ENCODE measurements at regions not wholly inside any gene's neighbourhood (a gene's known extent, or its start where the extent isn't known, plus 50 kb on each side); places are given as distances from the start of the nearest gene placed in this dataset.
"Not testable (repeated sequence)": the region's sequence is repeated elsewhere in the genome, so short reads cannot be mapped to it uniquely, and the experiment has no call there.

DNA sequence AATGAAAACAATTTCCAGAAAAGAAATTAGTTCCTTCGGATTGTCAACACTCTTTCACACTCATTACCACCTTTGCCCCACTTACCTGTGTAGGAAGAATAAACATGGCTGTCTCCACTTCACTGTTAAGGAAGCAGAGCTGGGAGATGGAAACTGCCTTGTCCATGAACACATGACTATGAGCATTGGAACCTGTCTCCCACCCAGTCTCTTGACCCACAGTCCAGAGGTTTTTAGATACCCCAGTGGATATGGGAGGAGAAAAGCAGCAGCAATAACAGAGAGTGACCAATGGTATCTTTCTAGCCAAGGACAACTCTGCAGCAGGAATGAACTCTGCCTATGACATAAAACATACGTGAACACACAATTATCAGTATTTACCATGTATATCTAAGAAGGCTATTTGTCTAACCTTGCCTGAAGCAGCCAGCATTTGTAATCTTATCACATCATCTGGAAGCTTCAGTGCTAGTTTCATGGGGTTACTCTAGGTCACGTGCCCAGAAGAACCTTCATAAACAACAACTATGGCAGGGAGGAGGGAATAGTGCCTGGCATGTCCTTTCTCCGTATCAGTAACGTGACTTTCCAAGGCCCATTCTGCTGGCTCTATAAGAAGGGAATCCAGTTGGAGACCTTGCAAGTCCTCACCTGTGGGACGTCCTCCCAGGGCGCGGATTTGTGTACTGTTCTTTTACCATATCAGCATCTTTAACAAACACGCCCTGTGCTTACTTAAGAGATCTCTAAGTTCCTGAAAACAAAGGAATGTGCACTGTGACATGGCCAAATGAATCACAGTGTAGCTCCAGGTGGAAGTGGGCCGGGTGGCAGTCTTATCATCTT is 221.8 kb upstream of the UBL3 start:
- H3K4me1 ChIP-seq, result no peaks in the 10 kb centered on the region
- TF ChIP-seq POLR2A (IDR thresholded peaks at IDR 0.05), result no peak
- TF ChIP-seq, protein P1, sequence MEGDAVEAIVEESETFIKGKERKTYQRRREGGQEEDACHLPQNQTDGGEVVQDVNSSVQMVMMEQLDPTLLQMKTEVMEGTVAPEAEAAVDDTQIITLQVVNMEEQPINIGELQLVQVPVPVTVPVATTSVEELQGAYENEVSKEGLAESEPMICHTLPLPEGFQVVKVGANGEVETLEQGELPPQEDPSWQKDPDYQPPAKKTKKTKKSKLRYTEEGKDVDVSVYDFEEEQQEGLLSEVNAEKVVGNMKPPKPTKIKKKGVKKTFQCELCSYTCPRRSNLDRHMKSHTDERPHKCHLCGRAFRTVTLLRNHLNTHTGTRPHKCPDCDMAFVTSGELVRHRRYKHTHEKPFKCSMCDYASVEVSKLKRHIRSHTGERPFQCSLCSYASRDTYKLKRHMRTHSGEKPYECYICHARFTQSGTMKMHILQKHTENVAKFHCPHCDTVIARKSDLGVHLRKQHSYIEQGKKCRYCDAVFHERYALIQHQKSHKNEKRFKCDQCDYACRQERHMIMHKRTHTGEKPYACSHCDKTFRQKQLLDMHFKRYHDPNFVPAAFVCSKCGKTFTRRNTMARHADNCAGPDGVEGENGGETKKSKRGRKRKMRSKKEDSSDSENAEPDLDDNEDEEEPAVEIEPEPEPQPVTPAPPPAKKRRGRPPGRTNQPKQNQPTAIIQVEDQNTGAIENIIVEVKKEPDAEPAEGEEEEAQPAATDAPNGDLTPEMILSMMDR (IDR thresholded peaks at IDR 0.05 in 4 of 5, conservative IDR thresholded peaks at IDR 0.05 in 1 of 5), result no peak
- no peaks in the 10 kb centered on the region for H3K36me3 ChIP-seq
- intact Hi-C loops (cut with DNase I; ENCODE audit: low total_unique reads) (no loop called here), in situ Hi-C loops (cut with MboI; ENCODE audit: low sequenced_read_pairs in 4 of 4) (no loop called here)
- no peaks in the 10 kb centered on the region for H3K9me3 ChIP-seq
- ATAC-seq, result no peak
- DNase-seq, result no peak
- no peak overlapping the region for H3K27ac ChIP-seq
- H3K4me3 ChIP-seq, result no peak overlapping the region
- no peaks in the 10 kb centered on the region for H3K27me3 ChIP-seq

DNA sequence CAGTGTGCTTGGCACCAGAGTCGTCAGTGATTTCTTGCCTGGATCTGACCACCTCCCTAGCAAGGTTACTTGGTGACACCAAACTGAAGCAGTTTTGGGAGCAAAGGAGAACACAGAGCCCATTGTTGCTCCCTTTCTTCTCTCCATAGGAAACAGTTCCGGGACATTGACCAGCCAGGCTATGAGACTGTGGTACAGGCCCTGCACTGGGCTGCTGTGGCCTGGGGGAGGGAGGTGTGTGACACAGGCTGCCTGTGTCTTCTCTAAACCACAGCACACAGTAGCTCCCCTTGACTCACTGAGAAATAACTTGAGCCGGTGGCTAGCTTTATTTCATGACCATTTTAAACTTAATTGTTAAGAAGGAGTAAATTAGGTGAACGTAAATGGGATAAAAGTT is 214.8 kb upstream of the UBL3 start:
- in situ Hi-C loops (cut with MboI; ENCODE audit: low sequenced_read_pairs in 4 of 4), result no loop called here
- DNase-seq, result no peak
- ATAC-seq, result no peak
- Histone ChIP-seq H3K27ac (no peak overlapping the region), H3K9me3 (no peaks in the 10 kb centered on the region), H3K27me3 (no peaks in the 10 kb centered on the region), H3K4me1 (no peaks in the 10 kb centered on the region), H3K36me3 (no peaks in the 10 kb centered on the region), H3K4me3 (no peak overlapping the region)
- intact Hi-C loops (cut with DNase I; ENCODE audit: low total_unique reads), result no loop called here
- TF ChIP-seq POLR2A (IDR thresholded peaks at IDR 0.05), result no peak
- TF ChIP-seq, protein P1 (IDR thresholded peaks at IDR 0.05 in 4 of 5, conservative IDR thresholded peaks at IDR 0.05 in 1 of 5), result no peak

DNA sequence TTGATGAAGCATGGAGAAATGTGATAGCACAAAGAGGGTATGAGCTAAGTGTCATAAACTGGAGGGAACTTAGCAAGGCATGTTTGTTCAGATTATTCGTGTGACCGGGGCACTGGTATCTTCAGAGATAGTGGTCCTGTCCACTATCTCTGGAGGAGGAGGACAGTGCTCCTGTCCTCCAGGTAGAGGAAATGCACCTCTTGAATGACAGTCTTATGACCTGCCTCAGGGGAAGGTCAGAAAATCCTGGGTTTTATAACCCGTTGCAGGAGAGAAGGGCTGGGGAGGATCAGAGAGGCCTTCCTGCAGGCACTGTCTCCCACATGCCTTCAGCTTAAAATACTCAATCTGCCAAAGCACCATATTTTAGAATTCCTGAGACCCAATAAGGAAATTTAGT is 213.5 kb upstream of the UBL3 start:
- no peaks in the 10 kb centered on the region for H3K9me3 ChIP-seq
- in situ Hi-C loops (cut with MboI; ENCODE audit: low sequenced_read_pairs in 4 of 4), result no loop called here
- TF ChIP-seq, protein P1 (IDR thresholded peaks at IDR 0.05 in 4 of 5, conservative IDR thresholded peaks at IDR 0.05 in 1 of 5), result no peak
- TF ChIP-seq POLR2A (IDR thresholded peaks at IDR 0.05), result no peak
- H3K36me3 ChIP-seq, result no peaks in the 10 kb centered on the region
- no peak for ATAC-seq
- no peak overlapping the region for H3K27ac ChIP-seq
- H3K4me3 ChIP-seq, result no peak overlapping the region
- no peaks in the 10 kb centered on the region for H3K27me3 ChIP-seq
- intact Hi-C loops (cut with DNase I; ENCODE audit: low total_unique reads), result no loop called here
- no peaks in the 10 kb centered on the region for H3K4me1 ChIP-seq
- DNase-seq, result no peak

DNA sequence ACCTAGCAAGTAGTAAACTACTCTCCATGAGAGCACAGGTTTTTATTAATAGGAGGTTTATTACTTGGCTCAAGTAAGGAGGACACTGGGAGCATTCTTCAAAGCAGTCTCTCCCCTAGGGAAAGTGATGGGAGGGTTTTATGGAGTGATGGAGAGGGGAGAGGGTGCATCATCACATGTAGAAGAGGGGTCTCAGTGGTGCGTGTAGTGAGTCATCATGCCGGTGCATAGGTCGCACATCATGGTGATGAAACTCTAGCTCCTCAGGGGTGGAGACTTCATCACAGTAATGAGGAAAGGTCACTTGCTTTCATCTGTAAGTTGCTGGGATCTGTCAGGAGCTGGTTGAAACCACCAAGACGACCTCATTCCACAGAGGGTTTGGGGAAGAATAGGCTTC is 210.8 kb upstream of the UBL3 start:
- TF ChIP-seq POLR2A (IDR thresholded peaks at IDR 0.05), result no peak
- TF ChIP-seq, protein P1 (IDR thresholded peaks at IDR 0.05 in 4 of 5, conservative IDR thresholded peaks at IDR 0.05 in 1 of 5), result no peak
- in situ Hi-C loops (cut with MboI; ENCODE audit: low sequenced_read_pairs in 4 of 4), result no loop called here
- DNase-seq (no peak), ATAC-seq (no peak)
- Histone ChIP-seq H3K9me3 (no peaks in the 10 kb centered on the region), H3K27me3 (no peaks in the 10 kb centered on the region), H3K27ac (no peak overlapping the region), H3K36me3 (no peaks in the 10 kb centered on the region), H3K4me1 (no peaks in the 10 kb centered on the region), H3K4me3 (no peak overlapping the region)
- intact Hi-C loops (cut with DNase I; ENCODE audit: low total_unique reads), result no loop called here

DNA sequence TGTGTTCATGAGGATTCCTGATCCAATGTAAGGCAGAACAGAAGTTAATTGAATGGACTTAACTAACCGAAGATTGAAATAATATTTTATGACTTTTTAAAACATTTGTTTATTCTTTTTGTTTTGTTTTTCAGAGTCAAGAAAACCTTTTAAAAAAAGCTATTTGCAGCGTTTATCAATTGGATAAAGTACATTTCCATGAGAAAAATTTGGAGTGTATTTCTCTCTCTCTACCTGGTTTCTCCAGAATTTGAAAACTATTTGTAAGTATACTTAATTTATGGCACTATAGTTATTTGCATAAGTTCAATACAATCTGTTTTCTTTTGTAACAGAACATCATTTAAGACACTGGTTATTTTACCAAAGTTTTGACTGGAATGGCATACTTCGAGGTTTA is 208.0 kb upstream of the UBL3 start:
- Histone ChIP-seq H3K9me3 (no peaks in the 10 kb centered on the region), H3K27ac (no peak overlapping the region), H3K27me3 (no peaks in the 10 kb centered on the region), H3K4me3 (no peak overlapping the region), H3K36me3 (no peaks in the 10 kb centered on the region), H3K4me1 (no peaks in the 10 kb centered on the region)
- ATAC-seq (no peak), DNase-seq (no peak)
- intact Hi-C loops (cut with DNase I; ENCODE audit: low total_unique reads), result no loop called here
- in situ Hi-C loops (cut with MboI; ENCODE audit: low sequenced_read_pairs in 4 of 4), result no loop called here
- no peak for TF ChIP-seq POLR2A (IDR thresholded peaks at IDR 0.05)
- TF ChIP-seq, protein P1 (IDR thresholded peaks at IDR 0.05 in 4 of 5, conservative IDR thresholded peaks at IDR 0.05 in 1 of 5), result no peak

DNA sequence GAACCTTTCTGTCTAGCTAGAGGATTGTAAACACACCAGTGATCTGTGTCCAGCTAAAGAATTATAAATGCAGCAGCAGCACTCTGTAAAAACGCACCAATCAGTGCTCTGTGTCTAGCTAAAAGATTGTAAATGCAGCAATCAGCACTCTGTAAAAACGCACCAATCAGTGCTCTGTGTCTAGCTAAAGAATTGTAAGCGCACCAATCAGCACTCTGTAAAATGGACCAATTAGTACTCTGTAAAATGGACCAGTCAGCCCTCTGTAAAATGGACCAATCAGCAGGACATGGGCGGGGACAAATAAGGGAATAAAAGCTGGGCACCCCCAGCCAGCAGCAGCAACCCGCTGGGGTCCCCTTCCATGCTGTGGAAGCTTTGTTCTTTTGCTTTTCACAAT is 204.1 kb upstream of the UBL3 start:
- H3K36me3 ChIP-seq; H3K27me3 ChIP-seq; H3K4me3 ChIP-seq; in situ Hi-C loops (cut with MboI; ENCODE audit: low sequenced_read_pairs in 4 of 4); ATAC-seq; H3K9me3 ChIP-seq; DNase-seq; H3K27ac ChIP-seq; intact Hi-C loops (cut with DNase I; ENCODE audit: low total_unique reads); H3K4me1 ChIP-seq: not testable (repeated sequence)

Data from gastrocnemius medialis (tissue), 4 donors.